ENCODE measurements at regions not wholly inside any gene's neighbourhood (a gene's known extent, or its start where the extent isn't known, plus 50 kb on each side); places are given as distances from the start of the nearest gene placed in this dataset.

DNA sequence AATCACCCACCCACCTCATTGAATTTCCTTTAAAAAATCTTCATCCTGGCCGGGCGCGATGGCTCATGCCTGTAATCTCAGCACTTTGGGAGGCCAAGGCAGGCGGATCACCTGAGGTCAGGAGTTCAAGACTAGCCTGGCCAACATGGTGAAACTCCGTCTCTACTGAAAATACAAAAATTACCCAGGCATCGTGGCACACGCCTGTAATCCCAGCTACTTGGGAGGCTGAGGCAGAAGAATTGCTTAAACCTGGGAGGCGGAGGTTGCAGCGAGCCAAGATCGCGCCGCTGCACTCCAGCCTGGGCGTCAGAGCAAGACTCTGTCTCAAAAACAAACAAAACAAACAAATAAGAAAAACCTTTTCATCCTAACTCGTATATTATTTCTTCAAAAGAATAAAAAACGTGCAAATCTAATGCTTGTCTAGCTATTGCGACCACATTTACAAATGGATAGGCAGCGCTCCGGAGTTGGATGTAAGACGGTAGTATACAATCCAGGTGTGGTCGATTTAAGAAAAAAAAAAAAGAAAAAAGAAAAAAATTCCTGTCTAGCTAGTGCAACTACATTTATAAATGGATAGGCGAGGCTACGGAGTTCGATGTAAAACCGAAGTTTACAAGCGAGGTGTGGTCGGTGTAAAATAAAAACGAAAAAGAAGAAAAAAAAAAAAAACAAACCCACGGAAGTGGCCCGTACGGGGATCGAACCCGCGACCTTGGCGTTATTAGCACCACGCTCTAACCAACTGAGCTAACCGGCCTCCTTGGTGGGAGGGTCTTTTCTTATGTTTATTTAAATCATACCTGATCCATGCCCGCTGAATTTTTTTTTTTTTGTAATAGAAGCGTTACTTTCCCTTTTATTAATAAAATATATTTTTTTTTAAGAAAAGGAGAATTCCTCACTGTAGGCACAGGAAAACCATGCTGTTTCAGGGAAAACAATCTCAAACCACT is 70.7 kb upstream of the PRSS16 start:
- TF ChIP-seq JUND (IDR thresholded peaks at IDR 0.05) (no peak), POLR2AphosphoS5 (IDR thresholded peaks at IDR 0.05; ENCODE audit: low read depth, low read length) (no peak), FOSL2 (IDR thresholded peaks at IDR 0.05; ENCODE audit: borderline replicate concordance, low read depth) (peak; percentile 40; the same call in 1 of the 2 replicates), TEAD4 (IDR thresholded peaks at IDR 0.05; ENCODE audit: borderline replicate concordance, insufficient read depth) (0 out of 2 replicates have a peak, but pooled peaks have one; percentile 67), MEF2A (IDR thresholded peaks at IDR 0.05; ENCODE audit: borderline replicate concordance, low read depth) (no peak), RCOR1 (IDR thresholded peaks at IDR 0.05; ENCODE audit: low read length) (0 out of 2 replicates have a peak, but pooled peaks have one; percentile 40), TAF1 (IDR thresholded peaks at IDR 0.05; ENCODE audit: borderline replicate concordance, low read depth, low read length) (no peak), SMC3 (IDR thresholded peaks at IDR 0.05; ENCODE audit: low read depth, low read length) (no peak)
- TF ChIP-seq, protein P1, sequence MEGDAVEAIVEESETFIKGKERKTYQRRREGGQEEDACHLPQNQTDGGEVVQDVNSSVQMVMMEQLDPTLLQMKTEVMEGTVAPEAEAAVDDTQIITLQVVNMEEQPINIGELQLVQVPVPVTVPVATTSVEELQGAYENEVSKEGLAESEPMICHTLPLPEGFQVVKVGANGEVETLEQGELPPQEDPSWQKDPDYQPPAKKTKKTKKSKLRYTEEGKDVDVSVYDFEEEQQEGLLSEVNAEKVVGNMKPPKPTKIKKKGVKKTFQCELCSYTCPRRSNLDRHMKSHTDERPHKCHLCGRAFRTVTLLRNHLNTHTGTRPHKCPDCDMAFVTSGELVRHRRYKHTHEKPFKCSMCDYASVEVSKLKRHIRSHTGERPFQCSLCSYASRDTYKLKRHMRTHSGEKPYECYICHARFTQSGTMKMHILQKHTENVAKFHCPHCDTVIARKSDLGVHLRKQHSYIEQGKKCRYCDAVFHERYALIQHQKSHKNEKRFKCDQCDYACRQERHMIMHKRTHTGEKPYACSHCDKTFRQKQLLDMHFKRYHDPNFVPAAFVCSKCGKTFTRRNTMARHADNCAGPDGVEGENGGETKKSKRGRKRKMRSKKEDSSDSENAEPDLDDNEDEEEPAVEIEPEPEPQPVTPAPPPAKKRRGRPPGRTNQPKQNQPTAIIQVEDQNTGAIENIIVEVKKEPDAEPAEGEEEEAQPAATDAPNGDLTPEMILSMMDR (IDR thresholded peaks at IDR 0.05) = no peak
- TF ChIP-seq, protein P2, sequence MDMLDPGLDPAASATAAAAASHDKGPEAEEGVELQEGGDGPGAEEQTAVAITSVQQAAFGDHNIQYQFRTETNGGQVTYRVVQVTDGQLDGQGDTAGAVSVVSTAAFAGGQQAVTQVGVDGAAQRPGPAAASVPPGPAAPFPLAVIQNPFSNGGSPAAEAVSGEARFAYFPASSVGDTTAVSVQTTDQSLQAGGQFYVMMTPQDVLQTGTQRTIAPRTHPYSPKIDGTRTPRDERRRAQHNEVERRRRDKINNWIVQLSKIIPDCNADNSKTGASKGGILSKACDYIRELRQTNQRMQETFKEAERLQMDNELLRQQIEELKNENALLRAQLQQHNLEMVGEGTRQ (IDR thresholded peaks at IDR 0.05; ENCODE audit: borderline replicate concordance, low read depth, low read length) = no peak
- TF ChIP-seq, protein P3, sequence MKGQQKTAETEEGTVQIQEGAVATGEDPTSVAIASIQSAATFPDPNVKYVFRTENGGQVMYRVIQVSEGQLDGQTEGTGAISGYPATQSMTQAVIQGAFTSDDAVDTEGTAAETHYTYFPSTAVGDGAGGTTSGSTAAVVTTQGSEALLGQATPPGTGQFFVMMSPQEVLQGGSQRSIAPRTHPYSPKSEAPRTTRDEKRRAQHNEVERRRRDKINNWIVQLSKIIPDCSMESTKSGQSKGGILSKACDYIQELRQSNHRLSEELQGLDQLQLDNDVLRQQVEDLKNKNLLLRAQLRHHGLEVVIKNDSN (IDR thresholded peaks at IDR 0.05; ENCODE audit: borderline replicate concordance, low read depth) = no peak
